IPS-NIHi11 (cell line): ENCODE measurements at regions not wholly inside any gene's neighbourhood (a gene's known extent, or its start where the extent isn't known, plus 50 kb on each side); places are given as distances from the start of the nearest gene placed in this dataset.

ENCODE experiments used
- DNase-seq: peaks from one replicate; pipeline ENCODE4 v3.0.0; 2012; ENCODE audit warnings: mixed read lengths, low spot score

- DNase-seq = no peak
Observed at GRCh38 chr14:97298736-97299135, 501.6 kb downstream of the VRK1 start.

- DNase-seq = peak; percentile 33
Observed at GRCh38 chr14:97299661-97300060, 502.5 kb downstream of the VRK1 start.

- DNase-seq = peak; percentile 12
Observed at GRCh38 chr14:97301931-97302559, 504.9 kb downstream of the VRK1 start.

GRCh38 chr14:97306133-97306759 is 509.1 kb downstream of the VRK1 start:
- DNase-seq = no peak

GRCh38 chr14:97306760-97307246 is 509.6 kb downstream of the VRK1 start:
- DNase-seq = no peak

- DNase-seq = no peak
Observed at GRCh38 chr14:97311411-97311810, 514.2 kb downstream of the VRK1 start.

GRCh38 chr14:97312910-97313309 is 515.7 kb downstream of the VRK1 start:
- DNase-seq = no peak

- DNase-seq = no peak
Observed at GRCh38 chr14:97315790-97316189, 518.6 kb downstream of the VRK1 start.

- no peak for DNase-seq
Observed at GRCh38 chr14:97318380-97318779, 521.2 kb downstream of the VRK1 start.

GRCh38 chr14:97319691-97320090 is 522.5 kb downstream of the VRK1 start:
- DNase-seq = no peak

- no peak for DNase-seq
Observed at GRCh38 chr14:97328743-97329142, 531.6 kb downstream of the VRK1 start.

GRCh38 chr14:97329701-97330100 is 532.5 kb downstream of the VRK1 start:
- DNase-seq = no peak

GRCh38 chr14:97331058-97331457 is 533.9 kb downstream of the VRK1 start:
- DNase-seq = no peak

GRCh38 chr14:97331526-97331925 is 534.3 kb downstream of the VRK1 start:
- no peak for DNase-seq

GRCh38 chr14:97336179-97336578 is 539.0 kb downstream of the VRK1 start:
- DNase-seq = no peak

GRCh38 chr14:97336816-97337215 is 539.6 kb downstream of the VRK1 start:
- no peak for DNase-seq

GRCh38 chr14:97337267-97337666 is 540.1 kb downstream of the VRK1 start:
- DNase-seq = no peak

GRCh38 chr14:97337670-97338069 is 540.5 kb downstream of the VRK1 start:
- no peak for DNase-seq

- no peak for DNase-seq
Observed at GRCh38 chr14:97344666-97345065, 547.5 kb downstream of the VRK1 start.

- no peak for DNase-seq
Observed at GRCh38 chr14:97346675-97347074, 549.5 kb downstream of the VRK1 start.

GRCh38 chr14:97349463-97349862 is 552.3 kb downstream of the VRK1 start:
- no peak for DNase-seq

- no peak for DNase-seq
Observed at GRCh38 chr14:97349946-97350345, 552.8 kb downstream of the VRK1 start.

- no peak for DNase-seq
Observed at GRCh38 chr14:97350415-97350814, 553.2 kb downstream of the VRK1 start.
